Transverse colon (tissue), 4 donors: ENCODE measurements at regions not wholly inside any gene's neighbourhood (a gene's known extent, or its start where the extent isn't known, plus 50 kb on each side); places are given as distances from the start of the nearest gene placed in this dataset.

ENCODE experiments used
- CTCF ChIP-seq, 5 experiments: fragments of 200-600 bp in 3 of 5; fragments of 450-650 bp in 2 of 5; sonication (generic) in 3 of 5; IDR thresholded peaks; 1 replicate in 2 of 5; 2 replicates in 3 of 5; pipeline ENCODE4 v1.5.1; 2016 to 2017; ENCODE audit warnings: antibody characterized with exemption in 5 of 5, inconsistent platforms in 3 of 5, mild to moderate bottlenecking in 2 of 5, moderate library complexity in 1 of 5
- EP300 ChIP-seq: sonication (generic); formaldehyde crosslinking; IDR thresholded peaks from one replicate; pipeline ENCODE4 v1.6.1; 2017; ENCODE audit warnings: antibody characterized with exemption, low read depth
- POLR2A ChIP-seq: fragments of 450-650 bp; IDR thresholded peaks from one replicate; pipeline ENCODE4 v1.6.1; 2016; ENCODE audit warnings: antibody characterized with exemption, mild to moderate bottlenecking, moderate library complexity
- POLR2AphosphoS5 ChIP-seq, 3 donors: sonication (generic); formaldehyde crosslinking; IDR thresholded peaks; one replicate each; pipeline ENCODE4 v1.6.1; 2016; ENCODE audit warnings: antibody characterized with exemption in 3 of 3

DNA sequence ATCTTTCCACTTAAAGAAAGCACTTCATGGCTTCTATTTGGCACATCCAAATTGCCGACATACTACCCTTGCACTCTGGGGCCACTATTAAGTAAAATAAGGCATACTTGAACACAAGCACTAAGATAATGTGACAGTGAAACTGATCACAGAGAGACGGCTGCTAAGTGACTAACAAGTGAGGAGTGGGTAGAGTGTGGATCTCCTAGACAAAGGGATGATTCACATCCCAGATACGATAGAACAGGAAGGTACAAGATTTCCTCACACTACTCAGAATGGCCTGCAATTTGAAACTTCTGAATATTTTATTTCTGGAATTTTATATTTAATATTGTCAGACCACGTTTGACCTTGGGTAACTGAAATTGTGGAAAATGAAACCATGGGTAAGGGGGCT lies 1721.8 kb upstream of the SPRY2 start:
- TF ChIP-seq CTCF (IDR thresholded peaks at IDR 0.05) (no peak), POLR2A (no peak), POLR2AphosphoS5 (IDR thresholded peaks at IDR 0.05) (no peak), EP300 (no peak)
